ENCODE measurements at regions not wholly inside any gene's neighbourhood (a gene's known extent, or its start where the extent isn't known, plus 50 kb on each side); places are given as distances from the start of the nearest gene placed in this dataset.

DNA sequence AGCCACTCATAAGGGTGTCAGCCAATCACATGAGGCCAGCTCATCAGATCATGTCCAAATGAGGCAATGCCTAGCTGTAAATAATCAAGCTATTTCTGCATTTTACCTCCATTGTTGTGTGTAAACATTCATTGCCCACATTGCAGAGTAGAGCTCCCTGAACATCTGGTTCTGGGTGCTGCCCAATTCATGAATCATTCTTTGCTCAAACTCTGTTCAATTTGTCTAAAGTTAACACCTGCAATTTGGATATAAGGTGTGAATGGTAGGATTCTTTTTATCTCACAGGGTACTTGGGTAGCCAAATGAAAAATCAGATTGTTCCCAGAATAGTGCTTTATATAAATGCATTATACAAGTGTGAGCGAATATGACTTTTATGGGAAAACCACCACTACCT, 345.5 kb upstream of the NT5C1B start:
- TF ChIP-seq, protein P1, sequence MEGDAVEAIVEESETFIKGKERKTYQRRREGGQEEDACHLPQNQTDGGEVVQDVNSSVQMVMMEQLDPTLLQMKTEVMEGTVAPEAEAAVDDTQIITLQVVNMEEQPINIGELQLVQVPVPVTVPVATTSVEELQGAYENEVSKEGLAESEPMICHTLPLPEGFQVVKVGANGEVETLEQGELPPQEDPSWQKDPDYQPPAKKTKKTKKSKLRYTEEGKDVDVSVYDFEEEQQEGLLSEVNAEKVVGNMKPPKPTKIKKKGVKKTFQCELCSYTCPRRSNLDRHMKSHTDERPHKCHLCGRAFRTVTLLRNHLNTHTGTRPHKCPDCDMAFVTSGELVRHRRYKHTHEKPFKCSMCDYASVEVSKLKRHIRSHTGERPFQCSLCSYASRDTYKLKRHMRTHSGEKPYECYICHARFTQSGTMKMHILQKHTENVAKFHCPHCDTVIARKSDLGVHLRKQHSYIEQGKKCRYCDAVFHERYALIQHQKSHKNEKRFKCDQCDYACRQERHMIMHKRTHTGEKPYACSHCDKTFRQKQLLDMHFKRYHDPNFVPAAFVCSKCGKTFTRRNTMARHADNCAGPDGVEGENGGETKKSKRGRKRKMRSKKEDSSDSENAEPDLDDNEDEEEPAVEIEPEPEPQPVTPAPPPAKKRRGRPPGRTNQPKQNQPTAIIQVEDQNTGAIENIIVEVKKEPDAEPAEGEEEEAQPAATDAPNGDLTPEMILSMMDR (IDR thresholded peaks at IDR 0.05; ENCODE audit: extremely low read depth in 1 of 2, insufficient read depth in 1 of 2, low read depth in 1 of 2, low read length in 2 of 2) = no peak
- TF ChIP-seq, protein P2, sequence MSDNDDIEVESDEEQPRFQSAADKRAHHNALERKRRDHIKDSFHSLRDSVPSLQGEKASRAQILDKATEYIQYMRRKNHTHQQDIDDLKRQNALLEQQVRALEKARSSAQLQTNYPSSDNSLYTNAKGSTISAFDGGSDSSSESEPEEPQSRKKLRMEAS (IDR thresholded peaks at IDR 0.05; ENCODE audit: insufficient read depth, insufficient read length) = no peak
- TF ChIP-seq EZH2 (IDR thresholded peaks at IDR 0.05; ENCODE audit: borderline replicate concordance, low read depth, low read length, severe bottlenecking) (no peak), POLR2A (IDR thresholded peaks at IDR 0.05; ENCODE audit: low read depth, low read length) (no peak)

Measured in endothelial cell of umbilical vein (primary cell).